Chondrocyte (in vitro differentiated cells): ENCODE measurements at regions not wholly inside any gene's neighbourhood (a gene's known extent, or its start where the extent isn't known, plus 50 kb on each side); places are given as distances from the start of the nearest gene placed in this dataset.

Experiments
- DNase-seq: peaks from one replicate; pipeline ENCODE4 v3.0.0; 2021; ENCODE audit warnings: mixed read lengths, low spot score
- H3K27ac Mint-ChIP-seq: one replicate; pipeline ENCODE4 v1.8.0; 2021; ENCODE audit warnings: mild to moderate bottlenecking, moderate library complexity, mixed read lengths; ENCODE audit not compliant: unreplicated experiment
- H3K27me3 Mint-ChIP-seq: 2 replicates; pipeline ENCODE4 v1.8.0; 2021; ENCODE audit warnings: low read depth, mixed read lengths
- H3K36me3 Mint-ChIP-seq: 2 replicates; pipeline ENCODE4 v1.8.0; 2021; ENCODE audit warnings: low read depth, mixed read lengths
- H3K4me1 Mint-ChIP-seq: 2 replicates; pipeline ENCODE4 v1.8.0; 2021; ENCODE audit warnings: low read depth, mild to moderate bottlenecking, mixed read lengths
- H3K4me3 Mint-ChIP-seq: one replicate; pipeline ENCODE4 v1.8.0; 2021; ENCODE audit warnings: mild to moderate bottlenecking, moderate library complexity, mixed read lengths; ENCODE audit not compliant: unreplicated experiment
- H3K9me3 Mint-ChIP-seq: 2 replicates; pipeline ENCODE4 v1.8.0; 2021; ENCODE audit warnings: low read depth, mixed read lengths
- TF ChIP-seq, protein P1 (sequence below): fragments of 200-600 bp; sonication (generic); IDR thresholded peaks from 2 replicates; pipeline ENCODE4 v1.5.0; 2021; ENCODE audit warnings: antibody characterized with exemption, mild to moderate bottlenecking, moderate library complexity

GRCh38 chr3:36258421-36258820 is 121.9 kb upstream of the STAC start:
- Mint-ChIP-seq H3K36me3 (no peaks in the 10 kb centered on the region), H3K4me1 (no peaks in the 10 kb centered on the region), H3K27ac (no peak overlapping the region), H3K9me3 (peaks cover 24% of the 10 kb centered on the region), H3K27me3 (peaks cover 15% of the 10 kb centered on the region), H3K4me3 (no peak overlapping the region)
- TF ChIP-seq, protein P1, sequence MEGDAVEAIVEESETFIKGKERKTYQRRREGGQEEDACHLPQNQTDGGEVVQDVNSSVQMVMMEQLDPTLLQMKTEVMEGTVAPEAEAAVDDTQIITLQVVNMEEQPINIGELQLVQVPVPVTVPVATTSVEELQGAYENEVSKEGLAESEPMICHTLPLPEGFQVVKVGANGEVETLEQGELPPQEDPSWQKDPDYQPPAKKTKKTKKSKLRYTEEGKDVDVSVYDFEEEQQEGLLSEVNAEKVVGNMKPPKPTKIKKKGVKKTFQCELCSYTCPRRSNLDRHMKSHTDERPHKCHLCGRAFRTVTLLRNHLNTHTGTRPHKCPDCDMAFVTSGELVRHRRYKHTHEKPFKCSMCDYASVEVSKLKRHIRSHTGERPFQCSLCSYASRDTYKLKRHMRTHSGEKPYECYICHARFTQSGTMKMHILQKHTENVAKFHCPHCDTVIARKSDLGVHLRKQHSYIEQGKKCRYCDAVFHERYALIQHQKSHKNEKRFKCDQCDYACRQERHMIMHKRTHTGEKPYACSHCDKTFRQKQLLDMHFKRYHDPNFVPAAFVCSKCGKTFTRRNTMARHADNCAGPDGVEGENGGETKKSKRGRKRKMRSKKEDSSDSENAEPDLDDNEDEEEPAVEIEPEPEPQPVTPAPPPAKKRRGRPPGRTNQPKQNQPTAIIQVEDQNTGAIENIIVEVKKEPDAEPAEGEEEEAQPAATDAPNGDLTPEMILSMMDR: no peak
- no peak for DNase-seq

DNA sequence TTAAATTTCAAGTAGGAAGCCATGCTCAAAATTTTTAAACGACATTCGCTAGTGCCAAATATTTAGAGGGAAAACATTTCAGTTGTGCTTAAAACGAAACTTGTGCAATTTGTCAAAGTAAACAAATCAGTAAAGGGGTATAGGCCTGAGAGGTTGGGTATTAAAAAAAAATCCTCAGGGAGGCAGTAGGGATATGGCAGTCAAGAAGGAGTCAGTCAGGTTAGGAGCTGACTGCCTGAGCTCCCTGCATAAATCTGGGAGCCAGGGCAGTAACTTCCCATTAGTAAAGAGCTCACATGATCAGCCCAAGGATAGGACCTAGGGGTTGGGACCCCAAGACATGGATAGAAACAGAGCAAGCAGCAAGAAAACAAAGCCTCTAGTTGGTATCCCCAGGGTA is 120.7 kb upstream of the STAC start:
- Mint-ChIP-seq H3K36me3 (no peaks in the 10 kb centered on the region), H3K27me3 (peaks cover 15% of the 10 kb centered on the region), H3K27ac (no peak overlapping the region), H3K9me3 (peaks cover 19% of the 10 kb centered on the region), H3K4me1 (no peaks in the 10 kb centered on the region), H3K4me3 (no peak overlapping the region)
- TF ChIP-seq, protein P1: no peak
- no peak for DNase-seq

DNA sequence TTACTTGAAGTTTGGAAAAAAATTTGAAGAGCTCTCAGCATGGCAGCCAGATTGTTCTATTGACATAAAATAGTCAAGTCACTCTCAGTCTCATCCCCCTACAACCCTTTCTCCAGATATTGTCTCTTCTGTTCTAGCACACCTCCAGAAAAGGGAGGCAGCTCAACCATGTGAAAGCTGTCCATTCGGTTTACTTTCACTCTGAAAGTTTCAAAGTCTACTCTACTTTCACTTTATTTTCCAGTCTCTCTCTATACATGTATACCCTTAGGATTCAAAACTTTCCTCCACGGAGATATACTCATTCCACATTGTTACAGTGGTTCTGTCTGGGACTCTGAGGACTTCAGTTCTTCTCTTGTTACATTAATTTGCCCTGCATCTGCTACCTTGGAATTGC is 111.0 kb upstream of the STAC start:
- peaks cover 4% of the 10 kb centered on the region for H3K9me3 Mint-ChIP-seq
- H3K36me3 Mint-ChIP-seq: no peaks in the 10 kb centered on the region
- TF ChIP-seq, protein P1: no peak
- peaks cover 4% of the 10 kb centered on the region for H3K27me3 Mint-ChIP-seq
- H3K4me1 Mint-ChIP-seq: no peaks in the 10 kb centered on the region
- H3K27ac Mint-ChIP-seq: no peak overlapping the region
- no peak overlapping the region for H3K4me3 Mint-ChIP-seq
- no peak for DNase-seq

- TF ChIP-seq, protein P1: no peak
- Mint-ChIP-seq H3K36me3 (no peaks in the 10 kb centered on the region), H3K4me1 (no peaks in the 10 kb centered on the region), H3K27me3 (peaks cover 20% of the 10 kb centered on the region), H3K27ac (no peak overlapping the region), H3K9me3 (peaks cover 7% of the 10 kb centered on the region), H3K4me3 (no peak overlapping the region)
- DNase-seq: no peak
Observed at GRCh38 chr3:36282766-36283165, 97.5 kb upstream of the STAC start.

- DNase-seq: no peak
- Mint-ChIP-seq H3K27me3 (peaks cover 2% of the 10 kb centered on the region), H3K4me1 (peaks cover 6% of the 10 kb centered on the region), H3K4me3 (no peak overlapping the region), H3K36me3 (no peaks in the 10 kb centered on the region), H3K27ac (no peak overlapping the region), H3K9me3 (no peaks in the 10 kb centered on the region)
- TF ChIP-seq, protein P1: no peak
Observed at GRCh38 chr3:36295296-36295695, 85.0 kb upstream of the STAC start.
